Esophagus muscularis mucosa (tissue), 2 donors: ENCODE measurements at regions not wholly inside any gene's neighbourhood (a gene's known extent, or its start where the extent isn't known, plus 50 kb on each side); places are given as distances from the start of the nearest gene placed in this dataset.

Experiments
- POLR2A ChIP-seq: fragments of 450-650 bp; IDR thresholded peaks from one replicate; pipeline ENCODE4 v1.6.1; 2017; ENCODE audit warnings: antibody characterized with exemption, moderate library complexity, mild to moderate bottlenecking, low read depth
- POLR2AphosphoS5 ChIP-seq, 2 donors: sonication (generic); formaldehyde crosslinking; IDR thresholded peaks; one replicate each; pipeline ENCODE4 v1.6.1; 2017; ENCODE audit warnings: antibody characterized with exemption in 2 of 2

- TF ChIP-seq POLR2A = no peak
- no peak for TF ChIP-seq POLR2AphosphoS5 (IDR thresholded peaks at IDR 0.05)
Measured at GRCh38 chr6:1110941-1111349, 201.0 kb upstream of the FOXQ1 start.
